ENCODE measurements at regions not wholly inside any gene's neighbourhood (a gene's known extent, or its start where the extent isn't known, plus 50 kb on each side); places are given as distances from the start of the nearest gene placed in this dataset.

DNA sequence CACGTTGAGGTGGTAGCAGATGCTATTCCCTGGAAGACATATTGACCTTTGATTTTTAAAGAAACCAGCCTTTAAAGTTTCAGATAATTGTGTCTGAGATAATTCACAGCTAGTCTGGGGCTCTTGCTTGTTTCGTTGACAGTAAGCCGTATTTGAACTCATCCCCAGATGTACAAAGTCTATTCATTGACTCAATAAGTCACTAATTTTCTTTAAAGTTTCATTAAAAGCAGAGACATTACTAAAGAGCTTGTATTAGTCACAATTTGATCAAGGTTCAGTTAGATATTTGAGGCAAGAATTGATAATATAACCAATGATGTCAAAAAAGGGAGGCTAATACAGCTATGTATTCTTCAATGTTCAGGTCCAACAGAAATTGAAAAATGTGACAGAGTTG is 158.0 kb downstream of the PCSK1 start (continued):
- TF ChIP-seq RAD21 (IDR thresholded peaks at IDR 0.05 in 1 of 2, conservative IDR thresholded peaks at IDR 0.05 in 1 of 2; ENCODE audit: low read depth in 2 of 2, low read length in 2 of 2) = no peak
- TF ChIP-seq SP1 (IDR thresholded peaks at IDR 0.05; ENCODE audit: low read depth, low read length) = no peak
- no peak for TF ChIP-seq CHD2 (IDR thresholded peaks at IDR 0.05; ENCODE audit: low read length)
- no peak for TF ChIP-seq MAFK (IDR thresholded peaks at IDR 0.05; ENCODE audit: low read depth, low read length)
- TF ChIP-seq HDAC2 (IDR thresholded peaks at IDR 0.05; ENCODE audit: borderline replicate concordance in 1 of 2, low read depth in 2 of 2, low read length in 2 of 2) = no peak
- TF ChIP-seq EZH2 (IDR thresholded peaks at IDR 0.05; ENCODE audit: low read depth, low read length, severe bottlenecking) = no peak
- TF ChIP-seq BCL11A (IDR thresholded peaks at IDR 0.05; ENCODE audit: low read depth in 2 of 2, low read length in 2 of 2) = no peak
- no peak for TF ChIP-seq TBP (IDR thresholded peaks at IDR 0.05; ENCODE audit: low read depth, low read length)

Measured in H1 (cell line).